ENCODE measurements at regions not wholly inside any gene's neighbourhood (a gene's known extent, or its start where the extent isn't known, plus 50 kb on each side); places are given as distances from the start of the nearest gene placed in this dataset.

DNA sequence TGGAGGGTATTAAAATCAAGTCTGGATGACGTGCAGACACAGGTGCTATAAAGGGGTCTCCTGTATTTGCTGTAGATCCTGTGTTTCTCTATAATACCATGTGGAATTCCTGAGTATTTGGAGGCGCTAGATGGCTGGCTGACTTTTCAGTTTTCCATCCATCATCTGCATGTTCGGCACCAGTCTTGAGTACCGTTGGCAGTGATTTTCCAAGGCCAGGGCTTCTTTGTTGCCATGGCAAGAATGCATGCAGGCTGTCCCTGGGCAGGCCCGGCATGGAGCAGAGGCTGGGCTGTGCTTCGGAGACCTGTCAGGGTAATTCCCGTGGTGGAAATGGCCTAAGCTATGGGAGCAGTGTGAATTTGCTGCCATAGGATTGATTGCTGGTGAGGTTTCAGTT, 405.9 kb upstream of the HS6ST1 start:
- no peak for DNase-seq (ENCODE audit: low read depth in 2 of 2)

DNA sequence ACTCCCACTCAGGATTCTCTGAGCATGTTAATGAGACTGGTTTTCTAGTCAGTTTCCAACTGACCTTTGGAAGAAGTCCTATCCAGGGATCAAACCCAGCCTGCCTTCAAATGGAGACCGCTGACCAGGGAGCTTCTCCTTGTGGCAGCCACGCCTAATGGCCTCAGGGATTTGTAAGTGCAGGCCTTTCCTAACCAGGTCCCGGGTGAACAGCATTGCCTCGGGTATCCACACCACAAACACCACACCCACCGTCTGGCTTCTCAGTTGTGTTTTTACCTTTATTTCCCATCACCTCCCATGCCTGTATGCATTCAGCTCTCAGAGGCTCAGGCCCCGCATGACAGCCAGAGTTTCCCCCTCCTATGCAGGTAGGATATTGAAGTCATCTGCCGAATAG, 406.3 kb upstream of the HS6ST1 start:
- no peak for DNase-seq (ENCODE audit: low read depth in 2 of 2)

- DNase-seq (ENCODE audit: low read depth in 2 of 2): no peak
These were observed 407.6 kb upstream of the HS6ST1 start for GRCh38 chr2:128726236-128726635.

GRCh38 chr2:128726911-128727310, 408.2 kb upstream of the HS6ST1 start:
- no peak for DNase-seq (ENCODE audit: low read depth in 2 of 2)

DNA sequence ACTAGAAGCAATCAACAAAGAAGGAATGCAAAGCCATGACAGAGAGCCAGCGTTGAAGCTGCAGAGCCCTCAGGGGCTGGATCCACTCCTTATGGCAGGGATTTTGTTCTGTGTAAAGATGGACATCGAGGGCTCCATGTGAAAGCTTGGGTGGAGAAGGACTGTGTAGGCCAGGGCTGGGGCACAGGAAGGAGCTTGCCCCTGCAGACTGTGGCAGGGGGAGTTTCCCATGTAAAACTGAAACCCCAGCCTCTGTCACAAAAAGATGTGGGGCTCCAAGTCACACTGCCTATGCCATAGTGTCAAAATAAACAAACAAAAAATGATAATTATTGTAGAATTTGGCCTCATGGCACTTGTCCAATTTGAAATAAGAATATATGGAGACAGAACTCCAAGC, 408.7 kb upstream of the HS6ST1 start:
- no peak for DNase-seq (ENCODE audit: low read depth in 2 of 2)

DNA sequence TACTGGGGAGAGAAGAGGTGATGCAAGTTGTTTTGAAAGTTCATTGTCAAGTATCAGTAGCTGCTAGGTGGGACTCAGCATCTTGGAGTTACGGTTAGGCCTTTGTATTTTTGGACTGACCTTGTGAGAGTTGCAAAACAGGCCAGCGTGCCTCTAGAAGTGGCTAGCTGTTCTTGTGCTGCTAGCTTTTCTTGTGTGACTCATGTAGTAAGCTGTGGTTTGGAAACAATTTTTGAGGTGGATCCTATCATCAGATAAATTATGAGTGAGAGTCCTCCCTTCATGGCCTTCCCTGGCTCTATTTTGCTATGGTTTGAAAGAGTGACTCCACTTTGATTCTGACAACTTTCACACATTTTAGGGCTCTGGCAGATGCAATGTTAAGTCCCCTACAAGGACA, 409.2 kb upstream of the HS6ST1 start:
- no peak for DNase-seq (ENCODE audit: low read depth in 2 of 2)

DNA sequence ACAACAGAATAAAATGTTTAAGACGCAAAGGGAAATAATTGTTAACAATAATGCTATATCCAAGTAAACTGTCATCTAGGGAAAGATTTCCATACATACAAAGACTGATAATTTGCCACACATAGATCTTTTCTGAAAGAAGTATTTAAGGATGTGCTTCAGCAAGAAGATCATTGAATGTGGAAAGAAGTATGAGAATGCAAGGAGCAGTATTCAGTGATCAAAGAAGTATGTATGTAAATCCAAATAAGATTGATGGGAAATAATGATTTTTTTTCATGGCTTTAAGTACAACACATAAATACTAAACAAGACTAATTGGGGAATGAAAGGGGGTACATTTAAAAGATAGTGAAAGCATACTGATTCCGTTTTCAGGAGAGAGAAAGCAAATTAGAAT, 410.4 kb upstream of the HS6ST1 start:
- DNase-seq (ENCODE audit: low read depth in 2 of 2): no peak

- DNase-seq (ENCODE audit: low read depth in 2 of 2): no peak
These were observed 413.5 kb upstream of the HS6ST1 start for GRCh38 chr2:128731994-128732650.

DNA sequence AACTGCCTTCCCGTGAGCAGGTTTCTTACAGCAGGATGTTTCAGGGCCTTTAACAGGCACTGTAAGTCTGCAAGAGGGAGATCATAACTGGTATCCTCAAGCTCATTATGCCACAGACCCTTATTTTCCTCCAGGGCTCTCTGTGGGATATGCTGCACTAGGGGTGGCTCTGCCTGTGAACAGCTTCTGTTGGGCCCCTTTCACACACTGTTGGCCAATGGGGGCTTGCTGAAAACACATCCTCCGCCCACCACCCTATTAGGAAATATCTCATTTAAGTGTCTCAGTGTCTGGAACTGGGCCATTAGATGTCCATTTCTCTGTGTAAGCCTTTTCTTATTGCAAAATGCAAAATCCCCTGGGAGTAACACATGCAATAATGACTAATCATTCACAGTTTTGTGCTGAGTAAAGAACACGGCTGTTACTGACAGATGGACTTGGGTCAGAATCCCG, 414.3 kb upstream of the HS6ST1 start:
- no peak for DNase-seq (ENCODE audit: low read depth in 2 of 2)

- no peak for DNase-seq (ENCODE audit: low read depth in 2 of 2)
These were observed 414.8 kb upstream of the HS6ST1 start for GRCh38 chr2:128733450-128733849.

DNA sequence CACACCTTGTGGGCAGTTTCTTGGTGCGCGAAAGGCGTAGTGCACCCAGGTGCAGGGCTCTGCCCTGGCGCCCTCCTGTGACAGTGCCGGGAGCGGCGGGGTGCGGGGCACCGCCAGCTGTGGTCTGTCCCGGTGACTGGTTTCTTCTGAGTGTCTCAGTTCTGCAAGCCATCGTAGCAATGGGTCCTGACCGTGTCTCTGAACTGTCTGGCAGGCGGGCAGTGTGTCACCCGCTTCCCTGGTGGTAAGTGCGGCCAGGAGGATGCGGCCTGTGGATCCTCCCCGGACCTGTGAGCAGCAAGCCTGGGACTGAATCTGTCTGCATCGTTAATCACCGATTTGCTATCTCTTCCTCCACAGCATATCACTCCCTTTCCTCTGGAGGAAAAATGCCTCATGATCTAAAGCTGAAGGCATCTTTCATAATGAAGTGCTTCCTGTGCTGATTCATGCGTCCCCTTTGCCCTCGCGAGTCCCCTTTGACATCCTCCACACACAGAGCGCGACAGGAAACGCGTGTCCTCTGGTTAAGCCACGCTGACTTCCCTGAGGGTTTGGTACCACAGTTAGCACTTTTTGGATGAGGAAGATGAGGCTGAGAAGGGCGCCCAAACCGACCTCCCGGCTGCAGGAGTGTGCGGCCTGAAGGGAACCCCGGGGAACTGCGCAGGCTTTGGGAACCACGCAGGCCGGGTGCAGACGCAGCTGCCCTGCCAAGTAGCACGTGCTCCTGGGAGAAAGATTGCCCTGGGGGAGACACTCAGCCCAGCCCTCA, 416.0 kb upstream of the HS6ST1 start:
- DNase-seq (ENCODE audit: low read depth in 2 of 2): no peak

- DNase-seq (ENCODE audit: low read depth in 2 of 2): no peak
These were observed 416.8 kb upstream of the HS6ST1 start for GRCh38 chr2:128735296-128735960.

DNA sequence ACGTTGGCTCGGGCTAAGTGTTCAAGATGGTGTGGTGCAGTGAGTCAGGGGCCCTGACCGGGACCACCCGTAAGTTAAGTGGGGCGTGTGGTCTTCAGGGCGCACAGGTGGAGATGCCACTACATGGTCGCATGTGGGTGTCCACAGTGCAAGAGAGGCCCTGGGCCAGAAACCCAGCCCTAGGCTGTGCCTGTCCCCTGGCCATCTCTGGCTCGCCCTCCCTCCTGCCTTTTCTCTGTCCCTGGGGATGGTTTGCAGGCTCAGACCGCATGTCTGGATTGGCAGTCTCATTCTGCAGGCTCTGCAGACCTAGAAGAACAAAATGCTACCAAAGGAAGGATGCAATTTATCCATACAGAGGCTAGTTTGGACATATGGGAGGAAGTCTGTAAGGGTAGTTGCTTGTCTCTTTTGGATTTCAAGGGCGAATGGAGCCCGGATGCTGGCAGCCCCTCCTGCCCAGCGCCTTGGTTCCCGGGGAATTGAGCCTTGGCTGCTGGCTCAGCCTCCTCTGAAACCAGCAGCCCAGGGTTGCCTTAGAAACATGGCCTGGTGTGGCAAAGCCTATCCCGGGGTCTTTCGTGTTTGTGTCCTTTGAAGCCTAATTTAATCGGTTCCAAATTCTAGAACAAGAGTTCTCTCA, 417.5 kb upstream of the HS6ST1 start:
- DNase-seq (ENCODE audit: low read depth in 2 of 2): no peak

DNA sequence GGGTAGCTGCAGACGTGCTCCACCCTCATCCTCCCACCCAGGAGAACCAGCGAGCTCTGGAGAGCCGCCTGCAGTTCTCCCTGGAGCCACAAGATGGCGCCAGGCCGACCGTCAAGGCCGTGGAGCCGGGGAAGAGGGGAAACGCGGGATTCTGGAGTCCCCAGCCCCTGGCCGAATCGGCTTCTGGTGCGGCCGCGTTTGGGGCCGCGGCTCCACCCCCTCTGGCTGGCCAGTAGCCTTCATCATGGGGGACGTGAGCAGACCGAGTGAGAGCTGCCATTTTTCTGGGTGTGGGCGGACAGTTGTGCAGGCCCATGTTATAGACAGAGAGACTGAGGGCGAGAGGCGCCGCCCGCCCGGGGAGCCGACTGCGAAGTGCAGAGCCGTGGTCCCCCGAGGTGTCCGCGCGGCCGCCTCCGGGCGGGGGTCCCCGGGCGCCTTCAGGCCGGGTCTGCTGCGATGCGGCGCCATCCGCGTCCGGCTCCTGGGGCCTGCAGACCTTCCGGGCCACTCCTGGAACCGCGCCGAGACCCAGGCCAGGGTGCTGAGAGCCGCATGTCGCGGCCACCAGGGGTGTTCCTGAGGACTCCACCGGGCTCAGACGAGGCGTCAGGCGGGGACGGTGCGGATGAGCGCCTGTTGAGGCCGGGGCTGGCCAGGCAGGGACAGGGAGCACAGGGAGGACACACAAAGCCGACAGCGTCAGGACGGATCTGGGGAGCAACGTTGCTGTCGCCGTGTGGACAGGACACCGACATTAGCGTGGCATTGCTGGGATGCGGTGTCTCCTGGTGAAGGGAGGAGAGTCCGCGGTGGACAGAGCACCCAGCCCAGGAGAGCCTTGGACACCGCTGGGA, 418.2 kb upstream of the HS6ST1 start:
- DNase-seq (ENCODE audit: low read depth in 2 of 2): no peak

DNA sequence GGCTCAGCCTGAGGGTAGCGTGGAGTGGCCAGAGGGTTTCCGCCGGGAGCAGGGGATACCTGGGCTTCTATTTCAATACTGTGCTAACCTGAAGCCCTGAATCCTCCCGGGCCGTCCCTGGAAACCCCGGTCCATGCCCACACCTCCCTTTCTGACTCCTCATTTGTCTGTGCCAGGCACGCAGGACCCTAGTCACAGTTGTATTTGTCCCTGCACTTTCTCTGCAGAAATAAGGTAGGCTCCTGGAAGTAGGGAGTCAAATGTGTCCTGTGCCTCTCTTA, 418.8 kb upstream of the HS6ST1 start:
- DNase-seq (ENCODE audit: low read depth in 2 of 2): no peak

DNA sequence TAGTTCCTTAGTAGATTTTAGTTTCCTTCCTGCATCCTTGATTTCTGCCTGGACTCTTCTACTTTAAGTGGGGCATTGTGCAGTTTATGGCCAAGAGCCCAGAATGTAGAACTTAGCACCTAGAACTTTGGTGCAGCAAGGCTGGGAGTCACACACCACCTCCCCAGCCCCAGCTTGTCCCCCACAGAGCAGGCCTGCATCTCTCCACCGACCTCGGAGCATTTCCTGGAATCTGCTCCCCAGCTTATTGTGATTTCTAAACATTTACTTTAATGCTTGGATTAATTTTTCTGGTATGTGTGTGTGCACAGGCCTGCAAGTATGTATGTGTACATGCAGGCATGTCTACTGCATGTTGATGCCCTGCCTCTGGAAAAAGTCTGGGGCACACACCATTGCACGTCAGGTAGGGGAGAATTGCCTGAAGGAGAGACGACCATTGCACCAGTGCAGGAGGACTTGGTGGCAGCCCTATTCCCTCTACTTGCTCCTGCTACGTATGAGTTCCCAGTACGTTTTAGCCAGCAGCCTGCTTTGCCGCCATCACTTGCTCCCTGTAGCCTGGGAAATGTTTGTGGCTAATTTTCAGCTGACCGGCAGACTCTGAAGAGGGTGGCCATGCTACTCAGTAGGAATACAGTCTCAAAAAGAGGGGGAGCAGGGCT, 419.9 kb upstream of the HS6ST1 start:
- no peak for DNase-seq (ENCODE audit: low read depth in 2 of 2)

DNA sequence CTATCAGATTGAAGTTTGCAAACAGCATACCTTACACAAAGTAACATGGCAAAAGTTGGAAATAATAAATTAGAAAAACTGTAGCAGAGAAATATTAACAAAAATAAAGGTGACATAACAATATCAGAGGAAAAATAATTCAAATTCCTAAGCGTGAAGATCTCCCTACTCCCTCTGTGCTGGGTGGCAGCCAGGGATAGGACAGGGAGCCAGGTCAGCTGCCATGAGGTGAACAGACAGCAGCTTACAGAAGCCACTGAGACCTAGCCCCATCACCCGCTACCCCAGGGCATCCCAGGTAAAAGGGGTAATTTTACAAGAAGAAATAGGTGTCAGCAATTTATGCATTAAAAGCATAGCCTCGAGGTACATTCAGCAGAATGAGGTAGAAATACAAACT, 423.8 kb upstream of the HS6ST1 start:
- DNase-seq (ENCODE audit: low read depth in 2 of 2): no peak

DNA sequence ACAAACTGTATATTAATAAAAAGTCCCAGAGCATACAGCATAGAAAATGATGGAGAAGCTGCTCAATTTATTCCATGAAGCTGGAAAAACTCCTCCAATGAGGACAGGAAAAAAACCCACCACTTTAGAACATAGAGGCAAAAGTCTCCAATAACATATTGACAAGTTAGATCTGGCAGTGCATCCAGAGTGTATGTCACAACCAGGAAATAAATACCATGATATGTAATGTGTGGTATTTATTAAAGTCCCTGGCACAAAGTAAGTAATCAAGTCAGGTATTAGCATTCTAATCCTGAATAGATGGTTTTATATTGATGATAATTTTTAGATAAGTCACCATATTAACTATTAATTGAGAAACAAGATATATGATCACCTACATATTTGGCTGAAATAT, 427.3 kb upstream of the HS6ST1 start:
- no peak for DNase-seq (ENCODE audit: low read depth in 2 of 2)

DNA sequence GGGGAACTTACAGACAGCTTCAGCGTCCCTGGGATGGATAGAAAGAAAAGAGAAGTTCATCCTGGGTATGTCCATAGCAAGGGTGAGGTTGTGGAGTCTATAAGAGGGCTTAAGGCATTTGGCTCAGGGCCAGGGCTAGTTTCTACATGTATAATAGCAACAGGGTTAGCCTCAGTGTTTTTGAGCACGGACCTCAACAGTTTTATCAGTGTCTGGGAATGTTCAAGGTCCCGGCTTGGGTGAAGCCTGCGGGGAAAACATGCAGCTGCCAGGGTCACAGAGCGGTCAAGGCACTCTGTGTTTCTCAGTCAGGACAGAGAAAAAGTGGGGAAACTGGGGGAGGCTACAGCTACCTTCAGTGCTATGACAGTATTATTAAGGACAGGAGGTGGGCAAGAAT, 427.7 kb upstream of the HS6ST1 start:
- no peak for DNase-seq (ENCODE audit: low read depth in 2 of 2)

DNA sequence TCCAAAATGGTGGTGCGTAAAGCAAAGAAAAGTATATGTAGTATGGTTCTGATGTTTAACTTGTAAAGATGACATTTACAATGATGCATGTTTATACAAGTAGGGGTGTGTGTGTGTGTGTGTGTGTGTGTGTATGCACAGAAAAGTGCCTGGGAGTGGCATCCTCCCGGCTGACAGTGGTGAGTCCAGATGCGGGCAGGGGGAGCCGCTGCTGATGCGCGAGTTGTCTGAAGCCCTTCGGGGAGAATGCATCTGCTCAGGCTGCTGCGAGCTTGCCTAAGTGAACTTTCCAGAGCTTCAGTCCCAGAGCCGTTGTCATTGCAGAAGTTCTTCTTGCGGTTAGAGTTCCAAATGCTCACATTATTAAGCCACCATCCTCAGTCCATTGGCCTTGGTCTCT, 429.7 kb upstream of the HS6ST1 start:
- DNase-seq (ENCODE audit: low read depth in 2 of 2): no peak
